WTC11 (cell line): ENCODE measurements at regions not wholly inside any gene's neighbourhood (a gene's known extent, or its start where the extent isn't known, plus 50 kb on each side); places are given as distances from the start of the nearest gene placed in this dataset.

ENCODE experiments used
- ATAC-seq: fragments of 200-7000 bp; cut with Tn5 transposase; 2 replicates; pipeline ENCODE4 v1.10.0; 2021; ENCODE audit warnings: mild to moderate bottlenecking, moderate library complexity
- CTCF ChIA-PET: fragments of 300-600 bp; sonication (Branson Sonifier 250); formaldehyde crosslinking; loops from one replicate; lab custom pipeline; 2021; ENCODE audit warnings: antibody characterized with exemption; lab: Charles Lee
- POLR2A ChIA-PET: fragments of 350-600 bp; sonication (Branson Sonifier 250); formaldehyde crosslinking; loops from one replicate; lab custom pipeline; 2021; ENCODE audit warnings: antibody characterized with exemption; lab: Charles Lee
- DNase-seq: peaks from one replicate; pipeline ENCODE4 v3.0.0; 2021; ENCODE audit warnings: low spot score
- H3K27ac Mint-ChIP-seq: 2 replicates; pipeline ENCODE4 v1.8.0; 2021; ENCODE audit warnings: mixed read lengths
- H3K27me3 Mint-ChIP-seq: 2 replicates; pipeline ENCODE4 v1.8.0; 2021; ENCODE audit warnings: low read depth, mild to moderate bottlenecking, moderate library complexity, mixed read lengths
- H3K36me3 Mint-ChIP-seq: 2 replicates; pipeline ENCODE4 v1.8.0; 2021; ENCODE audit warnings: mixed read lengths
- H3K4me1 Mint-ChIP-seq: 2 replicates; pipeline ENCODE4 v1.8.0; 2022; ENCODE audit warnings: mixed read lengths
- H3K4me3 Mint-ChIP-seq: 2 replicates; pipeline ENCODE4 v1.8.0; 2021; ENCODE audit warnings: mild to moderate bottlenecking, moderate library complexity, mixed read lengths
- H3K9me3 Mint-ChIP-seq: 2 replicates; pipeline ENCODE4 v1.8.0; 2021; ENCODE audit warnings: mixed read lengths
- ATF1 ChIP-seq: sonication (generic); formaldehyde crosslinking; IDR thresholded peaks from 2 replicates; pipeline ENCODE4 v1.8.1; 2023; ENCODE audit warnings: mild to moderate bottlenecking, moderate library complexity, missing genetic modification reagents
- CREB1 ChIP-seq: sonication (generic); formaldehyde crosslinking; IDR thresholded peaks from 2 replicates; pipeline ENCODE4 v1.8.0; 2023; ENCODE audit warnings: mild to moderate bottlenecking, missing genetic modification reagents
- CTCF ChIP-seq: fragments of 200-600 bp; IDR thresholded peaks from 2 replicates; pipeline ENCODE4 v1.8.0; 2022; ENCODE audit warnings: antibody characterized with exemption
- ELF4 ChIP-seq: sonication (generic); formaldehyde crosslinking; IDR thresholded peaks from 2 replicates; pipeline ENCODE4 v1.8.1; 2022; ENCODE audit warnings: low read depth, mild to moderate bottlenecking, moderate library complexity, missing genetic modification reagents
- ETV6 ChIP-seq: sonication (generic); formaldehyde crosslinking; IDR thresholded peaks from 2 replicates; pipeline ENCODE4 v1.8.1; 2022; ENCODE audit warnings: mild to moderate bottlenecking, missing genetic modification reagents
- FOXK1 ChIP-seq: sonication (generic); formaldehyde crosslinking; IDR thresholded peaks from 2 replicates; pipeline ENCODE4 v1.8.0; 2022; ENCODE audit warnings: mild to moderate bottlenecking, moderate library complexity, missing genetic modification reagents
- FOXP4 ChIP-seq: sonication (generic); formaldehyde crosslinking; IDR thresholded peaks from 2 replicates; pipeline ENCODE4 v1.8.0; 2022; ENCODE audit warnings: mild to moderate bottlenecking, missing genetic modification reagents
- NFYB ChIP-seq: sonication (generic); formaldehyde crosslinking; conservative IDR thresholded peaks from 2 replicates; pipeline ENCODE4 v1.8.0; 2022; ENCODE audit warnings: low read depth, missing genetic modification reagents
- NR2C2 ChIP-seq: sonication (generic); formaldehyde crosslinking; IDR thresholded peaks from 2 replicates; pipeline ENCODE4 v1.8.0; 2022; ENCODE audit warnings: mild to moderate bottlenecking, missing genetic modification reagents
- RELA ChIP-seq: sonication (generic); formaldehyde crosslinking; IDR thresholded peaks from 2 replicates; pipeline ENCODE4 v1.8.1; 2022; ENCODE audit warnings: missing genetic modification reagents, mild to moderate bottlenecking, borderline replicate concordance
- SMAD4 ChIP-seq: sonication (generic); formaldehyde crosslinking; IDR thresholded peaks from 2 replicates; pipeline ENCODE4 v1.8.0; 2022; ENCODE audit warnings: mild to moderate bottlenecking, missing genetic modification reagents
- SP1 ChIP-seq: sonication (generic); formaldehyde crosslinking; conservative IDR thresholded peaks from 2 replicates; pipeline ENCODE4 v1.8.1; 2022; ENCODE audit warnings: missing genetic modification reagents
- TCF7 ChIP-seq: sonication (generic); formaldehyde crosslinking; IDR thresholded peaks from 2 replicates; pipeline ENCODE4 v1.8.0; 2022; ENCODE audit warnings: mild to moderate bottlenecking, low read depth, missing genetic modification reagents, moderate library complexity
- ZBTB21 ChIP-seq: sonication (generic); formaldehyde crosslinking; IDR thresholded peaks from 2 replicates; pipeline ENCODE4 v1.8.1; 2023; ENCODE audit warnings: mild to moderate bottlenecking, missing genetic modification reagents, borderline replicate concordance
- ZNF121 ChIP-seq: sonication (generic); formaldehyde crosslinking; IDR thresholded peaks from 2 replicates; pipeline ENCODE4 v1.8.0; 2023; ENCODE audit warnings: missing genetic modification reagents
- ZNF671 ChIP-seq: fragments of 250-450 bp; sonication (Bioruptor Pico); IDR thresholded peaks from 2 replicates; pipeline ENCODE4 v1.8.0; 2021; ENCODE audit warnings: mild to moderate bottlenecking
- TF ChIP-seq, protein P1 (sequence below): sonication (generic); formaldehyde crosslinking; IDR thresholded peaks from 2 replicates; pipeline ENCODE4 v1.8.1; 2023; ENCODE audit warnings: mild to moderate bottlenecking, missing genetic modification reagents, borderline replicate concordance
- TF ChIP-seq, protein P2 (sequence below): sonication (generic); formaldehyde crosslinking; IDR thresholded peaks from 2 replicates; pipeline ENCODE4 v1.8.1; 2023; ENCODE audit warnings: mild to moderate bottlenecking, missing genetic modification reagents, moderate library complexity
- TF ChIP-seq, protein P3 (sequence below): sonication (generic); formaldehyde crosslinking; IDR thresholded peaks from 2 replicates; pipeline ENCODE4 v1.8.0; 2023; ENCODE audit warnings: mild to moderate bottlenecking, missing genetic modification reagents
- TF ChIP-seq, protein P4 (sequence below): fragments of 250-450 bp; sonication (Bioruptor Pico); IDR thresholded peaks from 2 replicates; pipeline ENCODE4 v1.9.0; 2021; ENCODE audit warnings: mild to moderate bottlenecking, borderline replicate concordance

DNA sequence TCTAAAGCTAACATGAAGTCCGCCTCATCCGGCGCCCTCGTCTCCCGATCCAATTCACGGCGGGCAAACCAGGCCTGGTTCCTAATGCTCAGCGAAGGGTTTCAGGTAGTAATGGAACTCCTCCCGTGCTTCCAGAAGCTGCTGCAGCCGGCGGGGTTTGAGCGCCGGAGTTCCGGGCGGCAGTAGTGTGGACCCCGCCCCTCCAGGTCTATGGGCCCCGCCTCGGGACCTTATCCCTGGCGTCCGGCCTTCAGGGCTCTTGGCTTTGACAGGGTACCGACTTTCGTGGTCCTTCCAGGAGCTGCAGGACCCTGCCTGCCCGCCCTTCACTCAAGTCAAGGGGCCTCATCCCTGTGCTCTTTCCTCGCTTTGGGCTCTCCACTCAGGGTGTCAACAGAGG, 304.1 kb downstream of the FAM72C start:
- H3K9me3 Mint-ChIP-seq: peaks cover 96% of the 10 kb centered on the region
- TF ChIP-seq ETV6 (CRISPR knock-in tag) (no peak), SP1 (CRISPR knock-in tag) (no peak), CTCF (no peak), NFYB (CRISPR knock-in tag) (no peak), ZBTB21 (no peak), RELA (CRISPR knock-in tag) (no peak), ELF4 (CRISPR knock-in tag) (no peak), ZNF671 (CRISPR knock-in tag) (no peak)
- TF ChIP-seq, protein P1, sequence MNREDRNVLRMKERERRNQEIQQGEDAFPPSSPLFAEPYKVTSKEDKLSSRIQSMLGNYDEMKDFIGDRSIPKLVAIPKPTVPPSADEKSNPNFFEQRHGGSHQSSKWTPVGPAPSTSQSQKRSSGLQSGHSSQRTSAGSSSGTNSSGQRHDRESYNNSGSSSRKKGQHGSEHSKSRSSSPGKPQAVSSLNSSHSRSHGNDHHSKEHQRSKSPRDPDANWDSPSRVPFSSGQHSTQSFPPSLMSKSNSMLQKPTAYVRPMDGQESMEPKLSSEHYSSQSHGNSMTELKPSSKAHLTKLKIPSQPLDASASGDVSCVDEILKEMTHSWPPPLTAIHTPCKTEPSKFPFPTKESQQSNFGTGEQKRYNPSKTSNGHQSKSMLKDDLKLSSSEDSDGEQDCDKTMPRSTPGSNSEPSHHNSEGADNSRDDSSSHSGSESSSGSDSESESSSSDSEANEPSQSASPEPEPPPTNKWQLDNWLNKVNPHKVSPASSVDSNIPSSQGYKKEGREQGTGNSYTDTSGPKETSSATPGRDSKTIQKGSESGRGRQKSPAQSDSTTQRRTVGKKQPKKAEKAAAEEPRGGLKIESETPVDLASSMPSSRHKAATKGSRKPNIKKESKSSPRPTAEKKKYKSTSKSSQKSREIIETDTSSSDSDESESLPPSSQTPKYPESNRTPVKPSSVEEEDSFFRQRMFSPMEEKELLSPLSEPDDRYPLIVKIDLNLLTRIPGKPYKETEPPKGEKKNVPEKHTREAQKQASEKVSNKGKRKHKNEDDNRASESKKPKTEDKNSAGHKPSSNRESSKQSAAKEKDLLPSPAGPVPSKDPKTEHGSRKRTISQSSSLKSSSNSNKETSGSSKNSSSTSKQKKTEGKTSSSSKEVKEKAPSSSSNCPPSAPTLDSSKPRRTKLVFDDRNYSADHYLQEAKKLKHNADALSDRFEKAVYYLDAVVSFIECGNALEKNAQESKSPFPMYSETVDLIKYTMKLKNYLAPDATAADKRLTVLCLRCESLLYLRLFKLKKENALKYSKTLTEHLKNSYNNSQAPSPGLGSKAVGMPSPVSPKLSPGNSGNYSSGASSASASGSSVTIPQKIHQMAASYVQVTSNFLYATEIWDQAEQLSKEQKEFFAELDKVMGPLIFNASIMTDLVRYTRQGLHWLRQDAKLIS (CRISPR knock-in tag): no peak
- TF ChIP-seq, protein P2, sequence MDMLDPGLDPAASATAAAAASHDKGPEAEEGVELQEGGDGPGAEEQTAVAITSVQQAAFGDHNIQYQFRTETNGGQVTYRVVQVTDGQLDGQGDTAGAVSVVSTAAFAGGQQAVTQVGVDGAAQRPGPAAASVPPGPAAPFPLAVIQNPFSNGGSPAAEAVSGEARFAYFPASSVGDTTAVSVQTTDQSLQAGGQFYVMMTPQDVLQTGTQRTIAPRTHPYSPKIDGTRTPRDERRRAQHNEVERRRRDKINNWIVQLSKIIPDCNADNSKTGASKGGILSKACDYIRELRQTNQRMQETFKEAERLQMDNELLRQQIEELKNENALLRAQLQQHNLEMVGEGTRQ: no peak
- TF ChIP-seq, protein P3, sequence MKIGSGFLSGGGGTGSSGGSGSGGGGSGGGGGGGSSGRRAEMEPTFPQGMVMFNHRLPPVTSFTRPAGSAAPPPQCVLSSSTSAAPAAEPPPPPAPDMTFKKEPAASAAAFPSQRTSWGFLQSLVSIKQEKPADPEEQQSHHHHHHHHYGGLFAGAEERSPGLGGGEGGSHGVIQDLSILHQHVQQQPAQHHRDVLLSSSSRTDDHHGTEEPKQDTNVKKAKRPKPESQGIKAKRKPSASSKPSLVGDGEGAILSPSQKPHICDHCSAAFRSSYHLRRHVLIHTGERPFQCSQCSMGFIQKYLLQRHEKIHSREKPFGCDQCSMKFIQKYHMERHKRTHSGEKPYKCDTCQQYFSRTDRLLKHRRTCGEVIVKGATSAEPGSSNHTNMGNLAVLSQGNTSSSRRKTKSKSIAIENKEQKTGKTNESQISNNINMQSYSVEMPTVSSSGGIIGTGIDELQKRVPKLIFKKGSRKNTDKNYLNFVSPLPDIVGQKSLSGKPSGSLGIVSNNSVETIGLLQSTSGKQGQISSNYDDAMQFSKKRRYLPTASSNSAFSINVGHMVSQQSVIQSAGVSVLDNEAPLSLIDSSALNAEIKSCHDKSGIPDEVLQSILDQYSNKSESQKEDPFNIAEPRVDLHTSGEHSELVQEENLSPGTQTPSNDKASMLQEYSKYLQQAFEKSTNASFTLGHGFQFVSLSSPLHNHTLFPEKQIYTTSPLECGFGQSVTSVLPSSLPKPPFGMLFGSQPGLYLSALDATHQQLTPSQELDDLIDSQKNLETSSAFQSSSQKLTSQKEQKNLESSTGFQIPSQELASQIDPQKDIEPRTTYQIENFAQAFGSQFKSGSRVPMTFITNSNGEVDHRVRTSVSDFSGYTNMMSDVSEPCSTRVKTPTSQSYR (CRISPR knock-in tag): no peak
- TF ChIP-seq, all 79 proteins: peak for 0
- peaks cover 47% of the 10 kb centered on the region for H3K27me3 Mint-ChIP-seq
- no peaks in the 10 kb centered on the region for H3K4me1 Mint-ChIP-seq
- H3K4me3 Mint-ChIP-seq: no peak overlapping the region
- no peak for ATAC-seq
- ChIA-PET POLR2A (no interaction called here), CTCF (no interaction called here)
- peaks cover 79% of the 10 kb centered on the region for H3K36me3 Mint-ChIP-seq
- no peak for DNase-seq
- no peak overlapping the region for H3K27ac Mint-ChIP-seq

GRCh38 chr1:143666851-143667250, 304.9 kb downstream of the FAM72C start:
- H3K4me1 Mint-ChIP-seq: no peaks in the 10 kb centered on the region
- no peak overlapping the region for H3K4me3 Mint-ChIP-seq
- ChIA-PET POLR2A (no interaction called here), CTCF (no interaction called here)
- ATAC-seq (no peak), DNase-seq (no peak)
- peaks cover 48% of the 10 kb centered on the region for H3K27me3 Mint-ChIP-seq
- peaks cover 93% of the 10 kb centered on the region for H3K9me3 Mint-ChIP-seq
- H3K27ac Mint-ChIP-seq: no peak overlapping the region
- H3K36me3 Mint-ChIP-seq: peaks cover 78% of the 10 kb centered on the region
- TF ChIP-seq FOXP4: no peak
- TF ChIP-seq SMAD4 (CRISPR knock-in tag): no peak
- TF ChIP-seq TCF7: no peak
- TF ChIP-seq ZNF121: no peak
- TF ChIP-seq, protein P2: no peak
- TF ChIP-seq ZNF671 (CRISPR knock-in tag): no peak
- no peak for TF ChIP-seq SP1 (CRISPR knock-in tag)
- no peak for TF ChIP-seq NR2C2 (CRISPR knock-in tag)
- TF ChIP-seq, protein P4, sequence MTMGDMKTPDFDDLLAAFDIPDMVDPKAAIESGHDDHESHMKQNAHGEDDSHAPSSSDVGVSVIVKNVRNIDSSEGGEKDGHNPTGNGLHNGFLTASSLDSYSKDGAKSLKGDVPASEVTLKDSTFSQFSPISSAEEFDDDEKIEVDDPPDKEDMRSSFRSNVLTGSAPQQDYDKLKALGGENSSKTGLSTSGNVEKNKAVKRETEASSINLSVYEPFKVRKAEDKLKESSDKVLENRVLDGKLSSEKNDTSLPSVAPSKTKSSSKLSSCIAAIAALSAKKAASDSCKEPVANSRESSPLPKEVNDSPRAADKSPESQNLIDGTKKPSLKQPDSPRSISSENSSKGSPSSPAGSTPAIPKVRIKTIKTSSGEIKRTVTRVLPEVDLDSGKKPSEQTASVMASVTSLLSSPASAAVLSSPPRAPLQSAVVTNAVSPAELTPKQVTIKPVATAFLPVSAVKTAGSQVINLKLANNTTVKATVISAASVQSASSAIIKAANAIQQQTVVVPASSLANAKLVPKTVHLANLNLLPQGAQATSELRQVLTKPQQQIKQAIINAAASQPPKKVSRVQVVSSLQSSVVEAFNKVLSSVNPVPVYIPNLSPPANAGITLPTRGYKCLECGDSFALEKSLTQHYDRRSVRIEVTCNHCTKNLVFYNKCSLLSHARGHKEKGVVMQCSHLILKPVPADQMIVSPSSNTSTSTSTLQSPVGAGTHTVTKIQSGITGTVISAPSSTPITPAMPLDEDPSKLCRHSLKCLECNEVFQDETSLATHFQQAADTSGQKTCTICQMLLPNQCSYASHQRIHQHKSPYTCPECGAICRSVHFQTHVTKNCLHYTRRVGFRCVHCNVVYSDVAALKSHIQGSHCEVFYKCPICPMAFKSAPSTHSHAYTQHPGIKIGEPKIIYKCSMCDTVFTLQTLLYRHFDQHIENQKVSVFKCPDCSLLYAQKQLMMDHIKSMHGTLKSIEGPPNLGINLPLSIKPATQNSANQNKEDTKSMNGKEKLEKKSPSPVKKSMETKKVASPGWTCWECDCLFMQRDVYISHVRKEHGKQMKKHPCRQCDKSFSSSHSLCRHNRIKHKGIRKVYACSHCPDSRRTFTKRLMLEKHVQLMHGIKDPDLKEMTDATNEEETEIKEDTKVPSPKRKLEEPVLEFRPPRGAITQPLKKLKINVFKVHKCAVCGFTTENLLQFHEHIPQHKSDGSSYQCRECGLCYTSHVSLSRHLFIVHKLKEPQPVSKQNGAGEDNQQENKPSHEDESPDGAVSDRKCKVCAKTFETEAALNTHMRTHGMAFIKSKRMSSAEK: no peak
- no peak for TF ChIP-seq ATF1 (CRISPR knock-in tag)
- TF ChIP-seq CREB1 (CRISPR knock-in tag): no peak
- no peak for TF ChIP-seq FOXK1
